ENCODE measurements at regions not wholly inside any gene's neighbourhood (a gene's known extent, or its start where the extent isn't known, plus 50 kb on each side); places are given as distances from the start of the nearest gene placed in this dataset.

GRCh38 chr4:129350834-129351721 is 255.1 kb downstream of the C4orf33 start:
- no peak for DNase-seq

DNA sequence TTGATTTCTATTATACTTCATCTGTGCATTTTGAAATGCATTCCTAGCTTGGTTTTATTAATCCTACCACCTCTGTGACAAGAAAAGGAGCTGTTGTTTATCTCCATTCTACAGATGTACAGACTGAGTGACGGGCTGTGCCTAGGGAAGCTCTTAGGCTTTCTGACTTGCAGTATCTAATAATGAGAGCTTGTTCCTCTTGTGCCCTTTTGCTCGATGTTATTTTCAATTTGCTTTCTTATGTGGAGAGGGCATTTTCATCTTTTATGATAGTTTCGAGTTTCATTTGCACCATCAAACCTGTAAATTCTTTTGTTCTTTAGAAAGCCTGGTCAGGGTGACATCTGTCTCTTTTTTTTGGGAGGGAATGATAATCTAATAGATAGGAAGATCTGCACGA is 256.5 kb downstream of the C4orf33 start:
- no peak for DNase-seq

DNA sequence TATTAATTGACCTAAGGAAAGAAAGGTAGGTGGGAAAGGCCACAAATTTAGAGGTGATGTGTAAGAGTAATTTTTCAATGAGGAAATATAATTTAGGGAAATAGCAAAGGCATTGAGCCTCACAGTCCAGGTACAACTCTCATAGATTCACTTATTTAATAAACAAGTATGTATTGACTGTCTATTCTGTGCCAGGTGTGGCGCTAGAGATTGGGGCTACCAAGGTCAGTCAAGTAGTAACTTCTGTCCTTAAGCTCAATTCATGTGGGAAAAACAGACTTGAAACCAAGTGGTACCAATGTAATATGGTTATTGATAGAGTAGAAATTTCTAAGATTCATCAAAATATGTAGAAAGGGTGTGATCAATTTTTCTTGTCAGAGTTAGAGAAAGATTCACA is 257.5 kb downstream of the C4orf33 start:
- no peak for DNase-seq

- no peak for DNase-seq
Measured at GRCh38 chr4:129355031-129355430, 259.1 kb downstream of the C4orf33 start.

DNA sequence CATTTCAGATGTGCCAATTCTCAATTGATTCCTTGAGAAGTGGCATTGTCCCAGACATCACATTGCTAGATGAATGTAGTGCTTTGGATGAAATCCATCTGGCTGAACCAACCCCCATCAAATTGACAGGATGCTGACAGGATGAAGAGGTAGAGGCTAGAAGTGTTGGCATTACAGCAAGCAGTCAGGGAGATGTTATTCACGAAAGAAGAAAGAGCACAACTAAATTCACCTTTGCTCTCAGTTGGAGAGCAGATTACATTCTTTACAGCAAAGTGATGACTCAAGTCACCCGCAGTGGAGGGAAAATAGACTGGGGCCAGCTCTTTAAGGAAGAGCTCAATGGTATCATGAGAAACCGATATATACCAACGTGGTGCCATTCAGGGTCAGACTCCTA is 259.6 kb downstream of the C4orf33 start:
- no peak for DNase-seq

- no peak for DNase-seq
Measured at GRCh38 chr4:129358571-129358970, 262.6 kb downstream of the C4orf33 start.

DNA sequence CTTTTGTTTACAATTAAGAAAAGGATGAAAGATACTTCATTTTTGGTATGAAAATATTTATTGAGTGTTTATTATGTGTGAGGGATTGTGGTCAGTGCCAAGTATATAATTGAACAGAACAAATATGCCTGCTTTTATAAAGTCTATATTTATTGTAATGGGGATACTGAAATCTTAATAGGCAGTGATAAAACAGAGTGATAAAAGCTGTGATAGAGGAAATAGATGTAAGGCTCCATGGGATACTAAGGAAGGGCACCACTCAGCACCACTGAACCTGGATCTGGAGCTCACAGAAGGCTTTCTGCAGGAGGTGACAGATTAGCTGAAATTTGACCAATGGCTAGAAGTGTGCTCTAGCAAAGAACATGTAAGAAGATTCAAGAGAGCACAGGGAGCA is 263.5 kb downstream of the C4orf33 start:
- no peak for DNase-seq

DNA sequence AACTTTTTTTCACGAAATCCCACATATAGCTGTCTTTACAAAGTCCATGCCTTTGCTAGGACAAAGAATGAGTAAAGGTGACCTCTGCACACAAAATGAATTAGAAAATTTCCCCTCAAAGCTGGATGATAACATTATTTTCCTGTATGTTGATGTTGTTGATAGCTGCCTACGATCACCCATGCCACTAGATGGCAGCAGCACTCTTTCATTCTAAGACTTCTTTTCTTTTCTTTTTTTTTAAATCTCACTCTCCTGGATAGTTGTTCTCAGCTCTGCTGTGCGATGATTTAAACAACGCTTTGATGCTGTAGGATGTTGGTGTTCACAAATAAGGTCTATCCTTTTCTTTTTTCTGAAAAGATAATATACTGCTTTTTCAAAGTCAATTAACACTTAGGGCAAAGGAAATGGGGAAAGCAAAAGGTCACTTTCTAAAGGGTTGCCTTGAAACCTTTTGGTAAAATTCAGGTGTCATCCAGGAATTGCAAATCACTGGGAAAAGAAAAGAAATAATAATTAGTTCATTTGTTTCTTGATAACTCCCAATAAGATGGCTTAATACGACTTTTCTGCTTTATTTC is 266.8 kb downstream of the C4orf33 start:
- DNase-seq: peak; percentile 0 to 53 (median 14)

GRCh38 chr4:129364747-129365452 is 268.9 kb downstream of the C4orf33 start:
- DNase-seq: peak in 2 of 6 experiments; percentile 1 to 5

DNA sequence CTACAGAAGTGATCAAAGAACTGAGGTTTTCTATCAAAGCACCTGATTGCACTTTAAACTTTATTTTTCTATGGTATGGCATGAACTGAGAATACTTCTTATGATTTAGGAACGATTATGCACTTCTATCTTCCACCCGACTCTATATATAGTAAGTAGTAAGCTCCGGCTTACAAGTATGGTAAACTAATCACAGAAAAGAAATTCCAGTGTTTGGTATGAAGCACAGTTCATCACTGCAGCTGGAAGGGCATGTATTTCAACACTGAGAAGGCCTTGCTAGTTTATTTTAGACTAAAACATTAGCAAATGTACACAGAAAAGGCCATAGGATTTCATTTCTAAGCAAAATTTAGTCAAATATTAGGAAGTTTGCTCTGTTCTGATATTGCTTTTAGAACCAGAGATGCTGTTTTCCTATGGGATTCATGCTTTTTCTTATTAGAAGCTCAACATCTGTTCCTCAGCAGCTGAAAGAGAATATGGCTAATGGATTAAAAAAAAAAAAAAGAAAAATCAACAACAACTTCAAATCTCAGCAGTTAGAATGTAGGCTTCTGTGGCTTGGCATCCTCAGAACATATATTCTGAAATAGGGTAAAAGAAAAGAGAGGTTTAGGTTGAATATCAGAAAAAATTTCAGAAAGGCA is 273.5 kb downstream of the C4orf33 start:
- no peak for DNase-seq

DNA sequence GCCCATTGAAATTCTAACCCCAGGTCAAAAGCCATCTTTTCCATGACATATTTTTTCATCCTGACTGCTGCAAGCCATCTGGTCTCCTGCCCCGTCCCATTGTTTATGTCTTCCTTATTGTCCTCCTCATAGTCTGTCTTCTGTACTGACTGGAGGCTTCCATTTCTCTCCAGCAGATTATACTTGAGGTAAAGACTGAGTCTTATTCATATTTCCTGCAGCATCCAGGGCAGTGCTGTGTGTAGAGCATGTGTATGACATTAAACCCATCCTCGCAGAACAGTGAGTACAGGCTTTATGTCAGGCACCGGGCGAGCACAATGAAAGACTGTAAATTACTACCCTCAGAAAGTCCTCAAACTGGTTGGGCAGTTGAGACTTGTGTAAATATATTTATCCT is 275.1 kb downstream of the C4orf33 start:
- DNase-seq: no peak

GRCh38 chr4:129371926-129372325 is 276.0 kb downstream of the C4orf33 start:
- DNase-seq: no peak

- DNase-seq: no peak
Measured at GRCh38 chr4:129377131-129377845, 281.3 kb downstream of the C4orf33 start.

DNA sequence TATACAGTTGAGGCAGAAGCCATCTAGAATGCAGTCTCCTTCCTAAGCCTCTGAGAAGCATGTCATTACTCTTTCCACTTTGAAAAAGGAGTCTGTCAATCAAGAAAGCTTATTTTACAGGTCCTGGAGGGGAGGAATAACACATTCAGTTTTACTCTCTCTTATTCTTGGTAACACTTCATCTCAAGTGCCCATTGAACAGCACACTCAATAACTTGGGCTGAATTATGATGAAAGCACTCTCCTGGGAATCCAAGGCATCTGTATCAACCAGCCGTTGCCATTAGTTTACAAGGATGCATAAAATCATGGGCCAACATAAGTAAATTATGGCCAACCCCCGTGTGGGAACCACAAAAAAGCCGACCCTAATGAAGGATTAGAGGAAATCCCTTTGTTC is 282.4 kb downstream of the C4orf33 start:
- no peak for DNase-seq

GRCh38 chr4:129379429-129379828 is 283.5 kb downstream of the C4orf33 start:
- no peak for DNase-seq

DNA sequence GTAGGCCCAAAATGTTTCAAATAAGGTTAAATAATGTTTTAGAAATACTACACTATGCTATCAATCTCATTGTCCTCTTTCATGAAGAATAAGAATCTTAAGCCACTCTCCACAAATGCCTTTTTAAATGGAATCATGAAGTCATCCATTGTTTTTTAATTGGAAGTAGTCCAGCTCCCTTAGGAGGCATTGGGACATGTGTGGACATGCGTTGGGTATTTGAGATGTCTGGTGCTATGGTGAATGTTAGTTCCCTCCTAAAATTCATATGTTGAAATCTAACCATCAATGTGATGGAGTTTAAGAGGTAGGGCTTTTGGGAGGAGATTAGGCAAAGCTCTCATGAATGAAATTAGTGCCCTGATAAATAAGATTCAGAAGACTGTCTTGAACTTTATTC is 289.0 kb downstream of the C4orf33 start:
- no peak for DNase-seq

- DNase-seq: no peak
Measured at GRCh38 chr4:129387666-129388065, 291.7 kb downstream of the C4orf33 start.

- DNase-seq: no peak
Measured at GRCh38 chr4:129393976-129394375, 298.0 kb downstream of the C4orf33 start.

DNA sequence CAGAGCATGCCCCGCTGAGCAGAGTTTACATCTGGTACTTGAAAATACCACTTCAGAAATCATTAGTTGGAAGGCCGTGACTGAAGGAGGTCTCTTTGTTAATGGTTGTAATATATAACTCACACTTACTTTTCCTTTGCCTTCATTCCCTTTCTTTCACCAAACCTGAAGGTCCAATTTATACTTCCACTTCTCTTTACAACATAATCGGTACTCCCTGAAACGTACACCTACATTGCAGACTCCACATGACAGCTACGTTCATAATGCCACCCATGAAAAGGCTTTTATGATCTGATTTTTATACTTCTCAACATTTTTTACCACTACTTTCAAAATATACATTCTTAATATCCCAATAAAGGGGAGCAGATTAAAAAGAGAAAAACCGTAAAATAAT is 298.7 kb downstream of the C4orf33 start:
- no peak for DNase-seq

DNA sequence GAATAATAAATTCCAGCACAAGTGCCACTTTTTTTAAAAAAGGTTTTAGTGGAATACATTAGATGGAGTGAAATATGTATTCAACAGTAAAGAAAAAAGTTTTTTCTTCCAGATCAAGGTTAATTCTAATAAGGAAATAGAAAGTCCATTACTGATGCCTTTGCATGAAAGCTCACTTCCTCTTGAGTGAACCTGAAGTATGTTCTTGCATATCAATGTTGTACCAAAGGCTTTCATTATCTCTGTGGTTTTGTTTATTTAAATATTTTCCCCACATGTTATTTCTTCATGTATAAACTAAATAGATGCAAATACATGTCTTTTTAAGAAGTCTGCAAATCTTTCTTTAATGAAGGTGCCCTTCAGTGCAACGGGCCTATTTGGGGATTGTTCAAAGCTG is 307.9 kb downstream of the C4orf33 start:
- no peak for DNase-seq

DNA sequence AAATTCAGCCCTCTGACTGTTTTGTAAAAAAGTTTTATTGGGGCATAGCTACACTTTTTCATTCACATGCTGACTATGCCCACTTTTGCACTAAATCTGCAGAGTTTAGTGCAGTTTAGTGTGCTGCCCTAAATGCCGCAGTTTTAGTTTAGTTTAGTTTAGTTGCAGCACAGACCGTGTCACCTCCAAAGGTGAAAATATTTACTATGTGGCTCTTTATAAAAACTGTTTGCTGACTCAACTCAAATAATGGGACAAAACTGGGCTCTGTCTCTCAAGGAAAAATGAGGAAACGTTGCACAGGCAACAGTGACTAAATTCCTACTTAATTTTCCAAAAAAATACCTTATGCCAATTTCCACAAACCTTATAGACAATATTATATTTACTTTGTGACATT is 314.2 kb downstream of the C4orf33 start:
- DNase-seq: no peak

DNA sequence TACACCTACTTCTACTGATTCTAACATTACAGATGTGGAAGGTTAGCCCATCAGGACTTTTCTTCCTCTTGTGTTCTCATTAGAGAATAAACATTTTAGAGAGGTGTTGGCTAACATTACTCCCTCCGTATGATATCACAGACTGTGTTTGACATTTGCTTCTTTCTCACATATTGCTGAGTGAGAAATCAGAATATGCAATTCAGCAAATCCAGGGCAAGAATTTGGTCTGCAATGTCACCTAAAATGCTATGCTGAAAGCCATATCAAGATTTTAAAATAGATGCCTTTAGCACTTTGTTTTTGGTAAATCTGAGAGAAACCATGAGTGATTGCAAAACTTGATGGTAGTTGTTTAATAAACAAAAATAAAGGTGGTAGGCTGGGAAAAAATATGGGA is 319.1 kb downstream of the C4orf33 start:
- DNase-seq: no peak

- DNase-seq: no peak
Measured at GRCh38 chr4:129420637-129421036, 324.7 kb downstream of the C4orf33 start.
